HT1080 (cell line): ENCODE measurements at regions not wholly inside any gene's neighbourhood (a gene's known extent, or its start where the extent isn't known, plus 50 kb on each side); places are given as distances from the start of the nearest gene placed in this dataset.
"Not testable (repeated sequence)": the region's sequence is repeated elsewhere in the genome, so short reads cannot be mapped to it uniquely, and the experiment has no call there.

Source experiments
- DNase-seq: peaks from one replicate; pipeline ENCODE4 v3.0.0-alpha.2; 2015; ENCODE audit warnings: low read depth

GRCh38 chr2:17363846-17364245 lies 154.4 kb downstream of the RAD51AP2 start:
- no peak for DNase-seq

GRCh38 chr2:17362956-17363355 lies 155.3 kb downstream of the RAD51AP2 start:
- DNase-seq: no peak

GRCh38 chr2:17355608-17356329 lies 162.5 kb downstream of the RAD51AP2 start:
- DNase-seq: peak; percentile 48

GRCh38 chr2:17353263-17353662 lies 165.0 kb downstream of the RAD51AP2 start:
- DNase-seq: no peak

- not testable (repeated sequence) for DNase-seq
Observed at GRCh38 chr2:17342692-17343091, 175.5 kb downstream of the RAD51AP2 start.

GRCh38 chr2:17337507-17337906 lies 180.7 kb downstream of the RAD51AP2 start:
- no peak for DNase-seq

GRCh38 chr2:17336458-17336857 lies 181.8 kb downstream of the RAD51AP2 start:
- DNase-seq: no peak

GRCh38 chr2:17334300-17334699 lies 183.9 kb downstream of the RAD51AP2 start:
- no peak for DNase-seq

GRCh38 chr2:17331636-17332035 lies 186.6 kb downstream of the RAD51AP2 start:
- DNase-seq: no peak

- no peak for DNase-seq
Observed at GRCh38 chr2:17328161-17328560, 190.1 kb downstream of the RAD51AP2 start.

- DNase-seq: no peak
Observed at GRCh38 chr2:17327649-17328048, 190.6 kb downstream of the RAD51AP2 start.

- DNase-seq: no peak
Observed at GRCh38 chr2:17326717-17327116, 191.5 kb downstream of the RAD51AP2 start.

- DNase-seq: no peak
Observed at GRCh38 chr2:17323697-17324096, 194.5 kb downstream of the RAD51AP2 start.

- DNase-seq: no peak
Observed at GRCh38 chr2:17322461-17322860, 195.8 kb downstream of the RAD51AP2 start.

GRCh38 chr2:17319090-17319489 lies 199.2 kb downstream of the RAD51AP2 start:
- DNase-seq: no peak

- no peak for DNase-seq
Observed at GRCh38 chr2:17318013-17318412, 200.2 kb downstream of the RAD51AP2 start.

GRCh38 chr2:17317439-17317976 lies 200.7 kb downstream of the RAD51AP2 start:
- DNase-seq: no peak

- DNase-seq: no peak
Observed at GRCh38 chr2:17313261-17313660, 205.0 kb downstream of the RAD51AP2 start.

- peak; percentile 55 for DNase-seq
Observed at GRCh38 chr2:17311771-17312511, 206.3 kb downstream of the RAD51AP2 start.

- DNase-seq: no peak
Observed at GRCh38 chr2:17311106-17311619, 207.1 kb downstream of the RAD51AP2 start.

- DNase-seq: peak; percentile 50
Observed at GRCh38 chr2:17309741-17310339, 208.4 kb downstream of the RAD51AP2 start.

GRCh38 chr2:17309181-17309580 lies 209.1 kb downstream of the RAD51AP2 start:
- no peak for DNase-seq
